ENCODE measurements at regions not wholly inside any gene's neighbourhood (a gene's known extent, or its start where the extent isn't known, plus 50 kb on each side); places are given as distances from the start of the nearest gene placed in this dataset.
"Not testable (repeated sequence)": the region's sequence is repeated elsewhere in the genome, so short reads cannot be mapped to it uniquely, and the experiment has no call there.

- H3K27me3 Mint-ChIP-seq, result no peaks in the 10 kb centered on the region
- H3K4me1 Mint-ChIP-seq (ENCODE audit: low read depth), result no peaks in the 10 kb centered on the region
- DNase-seq (no peak), ATAC-seq (no peak)
- no peak overlapping the region for H3K27ac Mint-ChIP-seq
- no peaks in the 10 kb centered on the region for H3K36me3 Mint-ChIP-seq (ENCODE audit: low read depth)
- ChIA-PET POLR2A (no interaction called here), CTCF (no interaction called here)
- peaks cover 12% of the 10 kb centered on the region for H3K9me3 Mint-ChIP-seq
- intact Hi-C loops (cut with micrococcal nuclease), result no loop called here
- H3K4me3 Mint-ChIP-seq, result no peak overlapping the region
- TF ChIP-seq CTCF (IDR thresholded peaks at IDR 0.05), result no peak
Measured at GRCh38 chr7:54201501-54201900, 340.7 kb upstream of the VSTM2A start.

DNA sequence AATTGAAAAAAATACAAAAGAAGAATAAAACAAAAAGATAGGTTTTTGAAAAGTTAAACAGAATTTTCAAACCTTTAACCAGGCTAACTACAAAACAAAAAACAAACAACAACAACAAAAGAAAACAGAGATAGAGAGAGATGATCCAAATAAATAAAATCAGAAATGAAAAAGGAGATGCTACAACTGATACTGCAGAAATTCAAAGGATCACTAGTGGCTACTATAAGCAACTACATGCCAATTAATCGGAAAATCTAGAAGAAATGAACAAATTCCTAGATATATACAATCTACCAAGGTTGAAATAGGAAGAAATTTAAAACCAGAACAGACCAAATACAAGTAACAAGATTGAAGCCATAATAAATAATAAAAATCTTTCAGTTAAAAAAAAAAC lies 326.8 kb upstream of the VSTM2A start:
- intact Hi-C loops (cut with micrococcal nuclease), result no loop called here
- Mint-ChIP-seq H3K27ac (no peak overlapping the region), H3K9me3 (peaks cover 45% of the 10 kb centered on the region), H3K27me3 (no peaks in the 10 kb centered on the region), H3K36me3 (ENCODE audit: low read depth) (no peaks in the 10 kb centered on the region), H3K4me1 (ENCODE audit: low read depth) (no peaks in the 10 kb centered on the region), H3K4me3 (no peak overlapping the region)
- POLR2A ChIA-PET, result no interaction called here
- DNase-seq, result no peak
- TF ChIP-seq CTCF (IDR thresholded peaks at IDR 0.05), result no peak
- CTCF ChIA-PET, result no interaction called here
- ATAC-seq, result no peak

DNA sequence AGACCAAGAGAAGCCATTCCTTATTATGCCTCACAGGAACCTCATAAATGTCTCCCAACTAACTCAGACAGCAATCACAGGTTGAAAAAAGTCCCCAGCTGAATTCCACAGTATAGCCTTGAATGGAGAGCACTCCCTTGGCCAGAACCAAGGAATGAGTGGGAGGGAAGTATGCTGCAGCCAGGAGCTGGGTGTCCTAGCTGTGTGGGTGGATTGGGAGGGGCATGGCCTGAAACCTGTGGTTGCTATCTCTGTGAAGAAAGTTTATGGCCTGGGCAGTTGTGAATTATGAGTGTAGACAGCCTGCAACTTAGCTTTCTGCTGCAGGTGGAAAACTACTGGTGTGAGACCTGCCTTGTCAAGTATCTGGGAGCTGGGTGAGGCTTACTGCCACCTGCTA lies 316.1 kb upstream of the VSTM2A start:
- H3K27ac Mint-ChIP-seq; H3K4me1 Mint-ChIP-seq (ENCODE audit: low read depth); ATAC-seq; H3K4me3 Mint-ChIP-seq; DNase-seq; H3K27me3 Mint-ChIP-seq; CTCF ChIA-PET; intact Hi-C loops (cut with micrococcal nuclease); H3K36me3 Mint-ChIP-seq (ENCODE audit: low read depth); H3K9me3 Mint-ChIP-seq; POLR2A ChIA-PET: not testable (repeated sequence)

DNA sequence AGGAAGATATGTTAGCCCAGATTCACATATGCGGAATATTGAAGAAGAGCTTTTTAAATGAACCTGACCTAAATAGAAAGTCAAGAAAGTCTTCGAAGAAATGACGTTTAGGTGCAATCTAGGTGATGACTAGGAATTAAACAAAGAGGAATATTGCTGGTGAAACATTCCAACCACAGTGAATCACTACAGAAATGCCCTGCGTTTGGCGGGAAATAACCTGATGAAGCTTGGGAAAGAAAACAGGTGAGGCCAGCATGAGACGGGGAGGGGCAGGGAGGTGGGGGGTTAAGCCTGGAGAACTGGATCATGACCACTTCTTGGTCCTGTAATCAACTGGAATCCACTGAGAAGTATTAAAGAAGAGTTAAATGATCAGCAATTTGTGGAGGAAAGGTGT lies 299.4 kb upstream of the VSTM2A start:
- H3K4me1 Mint-ChIP-seq (ENCODE audit: low read depth), result no peaks in the 10 kb centered on the region
- ATAC-seq (no peak), DNase-seq (no peak)
- H3K27ac Mint-ChIP-seq, result no peak overlapping the region
- no peak overlapping the region for H3K4me3 Mint-ChIP-seq
- ChIA-PET POLR2A (no interaction called here), CTCF (no interaction called here)
- H3K9me3 Mint-ChIP-seq, result peaks cover 13% of the 10 kb centered on the region
- no peak for TF ChIP-seq CTCF (IDR thresholded peaks at IDR 0.05)
- no peaks in the 10 kb centered on the region for H3K36me3 Mint-ChIP-seq (ENCODE audit: low read depth)
- intact Hi-C loops (cut with micrococcal nuclease), result no loop called here
- H3K27me3 Mint-ChIP-seq, result no peaks in the 10 kb centered on the region

- H3K36me3 Mint-ChIP-seq (ENCODE audit: low read depth), result no peaks in the 10 kb centered on the region
- no peak for TF ChIP-seq CTCF (IDR thresholded peaks at IDR 0.05)
- DNase-seq, result no peak
- ChIA-PET POLR2A (no interaction called here), CTCF (no interaction called here)
- no peaks in the 10 kb centered on the region for H3K27me3 Mint-ChIP-seq
- intact Hi-C loops (cut with micrococcal nuclease), result no loop called here
- H3K4me1 Mint-ChIP-seq (ENCODE audit: low read depth), result no peaks in the 10 kb centered on the region
- H3K4me3 Mint-ChIP-seq, result no peak overlapping the region
- no peak for ATAC-seq
- H3K27ac Mint-ChIP-seq, result no peak overlapping the region
- peaks cover 15% of the 10 kb centered on the region for H3K9me3 Mint-ChIP-seq
Measured at GRCh38 chr7:54245020-54245419, 297.2 kb upstream of the VSTM2A start.

DNA sequence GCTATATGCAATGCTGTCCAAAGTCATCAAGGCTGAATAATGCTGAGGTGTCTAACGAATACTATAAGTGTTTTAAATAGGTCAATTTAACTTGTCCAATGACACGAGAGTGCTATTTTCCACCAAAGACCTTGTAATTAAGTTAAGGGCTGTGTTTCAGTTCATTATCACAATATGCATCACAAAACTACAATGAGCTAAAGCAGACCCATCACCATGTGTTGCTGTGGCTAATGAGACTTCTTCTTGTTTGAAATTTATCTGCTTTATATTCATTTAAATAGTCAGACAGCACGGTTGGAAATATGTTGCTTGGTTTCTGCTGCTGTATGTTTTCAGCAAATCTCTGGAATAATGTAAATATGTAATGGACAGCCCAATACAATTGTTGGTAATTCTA lies 292.5 kb upstream of the VSTM2A start:
- Mint-ChIP-seq H3K27ac (no peak overlapping the region), H3K9me3 (peaks cover 18% of the 10 kb centered on the region), H3K4me3 (no peak overlapping the region), H3K27me3 (no peaks in the 10 kb centered on the region), H3K4me1 (ENCODE audit: low read depth) (no peaks in the 10 kb centered on the region), H3K36me3 (ENCODE audit: low read depth) (no peaks in the 10 kb centered on the region)
- ChIA-PET POLR2A (no interaction called here), CTCF (no interaction called here)
- DNase-seq (no peak), ATAC-seq (no peak)
- intact Hi-C loops (cut with micrococcal nuclease), result no loop called here
- no peak for TF ChIP-seq CTCF (IDR thresholded peaks at IDR 0.05)

All from activated CD8-positive, alpha-beta T cell treated with anti-CD3 and anti-CD28 coated beads for 36 hours (primary cell).